IPS DF 6.9 (cell line): ENCODE measurements at regions not wholly inside any gene's neighbourhood (a gene's known extent, or its start where the extent isn't known, plus 50 kb on each side); places are given as distances from the start of the nearest gene placed in this dataset.
"Not testable (repeated sequence)": the region's sequence is repeated elsewhere in the genome, so short reads cannot be mapped to it uniquely, and the experiment has no call there.

ENCODE experiments used
- DNase-seq: peaks from one replicate; pipeline ENCODE4 v3.0.0-alpha.2; 2013; ENCODE audit warnings: low read depth, low spot score
- H3K27ac ChIP-seq: one replicate; pipeline ENCODE4 v1.5.1; 2013; ENCODE audit warnings: low read length, control low read depth
- H3K27me3 ChIP-seq: 2 replicates; pipeline ENCODE4 v1.6.1; 2013; ENCODE audit warnings: mild to moderate bottlenecking, low read length; ENCODE audit not compliant: control insufficient read depth, insufficient read depth
- H3K36me3 ChIP-seq: 2 replicates; pipeline ENCODE4 v1.6.1; 2013; ENCODE audit warnings: low read length; ENCODE audit not compliant: control insufficient read depth, insufficient read depth
- H3K4me1 ChIP-seq: 2 replicates; pipeline ENCODE4 v1.6.1; 2013; ENCODE audit warnings: low read length; ENCODE audit not compliant: control insufficient read depth, insufficient read depth
- H3K4me3 ChIP-seq: 2 replicates; pipeline ENCODE4 v1.5.1; 2013; ENCODE audit warnings: mild to moderate bottlenecking, low read length
- H3K9me3 ChIP-seq: 2 replicates; pipeline ENCODE4 v1.6.1; 2013; ENCODE audit warnings: low read length, inconsistent platforms; ENCODE audit not compliant: control insufficient read depth, insufficient read depth
- WGBS: extraction: QIAGEN DNeasy Blood & Tissue Kit; methylation state at CpG from one replicate; pipeline ENCODE4 v1.1.7; 2013; ENCODE audit warnings: mixed read lengths, missing lambda C conversion rate; ENCODE audit not compliant: insufficient read length, insufficient coverage; 5-methylcytosine and 5-hydroxymethylcytosine counted together

DNA sequence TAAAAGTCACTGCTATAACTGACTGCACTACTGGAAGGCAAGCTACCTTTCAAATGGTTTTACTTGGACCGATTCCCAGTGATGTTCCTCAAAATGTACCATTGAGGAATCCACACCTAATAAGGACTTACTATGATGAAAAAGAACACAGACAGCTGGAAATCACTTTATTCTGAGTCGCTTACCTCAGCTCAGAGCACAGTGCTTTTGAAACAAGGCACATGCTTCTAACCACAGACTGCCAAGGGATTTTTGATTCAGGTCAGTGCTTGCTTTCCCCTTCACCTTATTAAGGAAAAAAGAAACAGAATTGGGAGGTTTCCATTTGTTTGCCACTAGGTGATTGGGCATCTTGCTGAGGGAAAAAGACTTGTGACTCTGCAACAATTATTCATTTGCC, 707.5 kb upstream of the FSHR start:
- H3K36me3 ChIP-seq, result no peaks in the 10 kb centered on the region
- no peaks in the 10 kb centered on the region for H3K27me3 ChIP-seq
- no peak for DNase-seq
- H3K4me1 ChIP-seq, result no peaks in the 10 kb centered on the region
- H3K4me3 ChIP-seq, result no peak overlapping the region
- H3K27ac ChIP-seq, result no peak overlapping the region
- H3K9me3 ChIP-seq, result no peaks in the 10 kb centered on the region
- WGBS, result no CpG with 5 or more reads among the region's 2 CpGs

DNA sequence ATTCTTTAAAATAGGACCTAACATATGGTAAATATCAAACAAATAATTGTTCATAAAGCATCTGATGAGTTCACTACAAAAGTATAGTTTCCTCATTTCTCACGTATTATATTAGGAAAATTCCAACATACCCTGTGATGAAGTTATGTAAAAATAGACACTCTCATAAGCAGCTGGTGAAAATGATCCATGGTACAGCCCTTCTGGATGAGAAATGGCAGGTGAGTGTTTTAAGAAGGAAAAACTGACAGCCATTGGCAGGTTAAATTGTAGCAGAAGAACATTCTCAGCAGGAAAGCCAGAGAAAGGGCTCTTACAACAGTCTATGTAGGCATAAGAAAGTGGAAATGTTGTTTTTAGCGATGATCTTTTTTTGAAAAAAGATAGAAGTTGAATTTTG, 706.5 kb upstream of the FSHR start:
- DNase-seq, result no peak
- no peaks in the 10 kb centered on the region for H3K27me3 ChIP-seq
- 100% methylated on average over 1 of the region's 2 CpGs for WGBS
- H3K27ac ChIP-seq, result no peak overlapping the region
- no peaks in the 10 kb centered on the region for H3K36me3 ChIP-seq
- H3K4me3 ChIP-seq, result no peak overlapping the region
- no peaks in the 10 kb centered on the region for H3K4me1 ChIP-seq
- H3K9me3 ChIP-seq, result no peaks in the 10 kb centered on the region

DNA sequence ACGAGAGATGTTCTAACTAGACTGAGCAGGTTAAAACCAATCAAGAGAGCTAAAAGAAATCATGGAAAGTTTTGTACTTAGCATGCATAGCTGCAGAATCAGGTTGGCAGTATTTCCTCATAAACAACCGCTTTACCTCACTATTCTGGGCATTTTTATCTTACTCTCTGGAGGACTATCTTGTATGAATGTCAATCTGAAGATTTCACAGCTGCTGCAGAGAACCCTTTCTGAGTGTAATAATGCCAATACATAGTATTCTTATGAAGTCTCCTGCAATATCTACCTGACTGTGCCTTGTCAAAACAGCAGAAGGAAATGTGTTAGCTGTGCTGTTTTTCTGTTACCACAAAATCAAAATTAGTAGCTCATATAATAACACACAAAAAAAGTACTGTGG, 705.9 kb upstream of the FSHR start:
- Histone ChIP-seq H3K4me3 (no peak overlapping the region), H3K27me3 (no peaks in the 10 kb centered on the region), H3K4me1 (no peaks in the 10 kb centered on the region), H3K27ac (no peak overlapping the region), H3K36me3 (no peaks in the 10 kb centered on the region), H3K9me3 (no peaks in the 10 kb centered on the region)
- DNase-seq, result no peak
- no CpG with 5 or more reads among the region's 2 CpGs for WGBS

DNA sequence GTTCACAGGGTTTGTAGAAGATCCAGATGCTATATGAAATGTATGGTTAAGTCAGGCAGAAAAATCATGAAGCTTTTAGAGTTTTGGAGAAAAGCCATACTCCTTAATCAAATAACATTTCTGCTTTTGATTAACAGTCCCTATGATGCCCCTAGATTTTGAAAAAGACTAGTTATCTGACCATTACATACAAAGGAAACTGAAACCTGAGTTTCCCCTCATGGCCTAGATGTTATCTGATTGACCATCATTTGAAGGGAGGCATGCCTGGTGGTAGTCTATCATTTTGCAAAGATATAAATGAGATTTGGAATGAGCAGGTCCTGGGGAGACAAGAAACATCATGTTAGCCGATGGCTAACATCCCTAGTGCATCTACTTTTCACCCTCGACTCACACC, 704.3 kb upstream of the FSHR start:
- H3K27ac ChIP-seq, result no peak overlapping the region
- no peaks in the 10 kb centered on the region for H3K9me3 ChIP-seq
- WGBS, result no CpG with 5 or more reads among the region's 2 CpGs
- no peak overlapping the region for H3K4me3 ChIP-seq
- no peaks in the 10 kb centered on the region for H3K27me3 ChIP-seq
- H3K4me1 ChIP-seq, result no peaks in the 10 kb centered on the region
- DNase-seq, result no peak
- H3K36me3 ChIP-seq, result no peaks in the 10 kb centered on the region

DNA sequence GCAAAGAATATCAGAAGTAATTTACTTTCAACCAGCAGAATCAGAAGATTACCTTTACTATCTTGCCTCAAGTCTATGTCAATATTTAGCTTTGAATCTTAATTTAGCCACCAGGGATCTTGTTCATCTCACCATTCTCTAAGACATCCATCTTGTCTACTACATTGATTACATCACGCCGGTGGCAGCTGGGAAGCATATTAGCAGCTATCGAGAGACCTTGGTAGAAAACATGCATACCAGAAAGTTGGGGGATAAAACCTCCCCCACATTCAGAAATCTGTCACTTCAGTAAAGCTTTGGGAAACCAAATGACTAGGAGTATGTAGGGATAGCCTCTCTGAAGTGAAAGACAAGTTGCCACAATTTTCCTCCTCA, 703.8 kb upstream of the FSHR start:
- H3K27me3 ChIP-seq, result no peaks in the 10 kb centered on the region
- no peak overlapping the region for H3K27ac ChIP-seq
- no CpG with 5 or more reads among the region's 3 CpGs for WGBS
- H3K4me1 ChIP-seq, result no peaks in the 10 kb centered on the region
- no peaks in the 10 kb centered on the region for H3K9me3 ChIP-seq
- H3K4me3 ChIP-seq, result no peak overlapping the region
- DNase-seq, result no peak
- H3K36me3 ChIP-seq, result no peaks in the 10 kb centered on the region

DNA sequence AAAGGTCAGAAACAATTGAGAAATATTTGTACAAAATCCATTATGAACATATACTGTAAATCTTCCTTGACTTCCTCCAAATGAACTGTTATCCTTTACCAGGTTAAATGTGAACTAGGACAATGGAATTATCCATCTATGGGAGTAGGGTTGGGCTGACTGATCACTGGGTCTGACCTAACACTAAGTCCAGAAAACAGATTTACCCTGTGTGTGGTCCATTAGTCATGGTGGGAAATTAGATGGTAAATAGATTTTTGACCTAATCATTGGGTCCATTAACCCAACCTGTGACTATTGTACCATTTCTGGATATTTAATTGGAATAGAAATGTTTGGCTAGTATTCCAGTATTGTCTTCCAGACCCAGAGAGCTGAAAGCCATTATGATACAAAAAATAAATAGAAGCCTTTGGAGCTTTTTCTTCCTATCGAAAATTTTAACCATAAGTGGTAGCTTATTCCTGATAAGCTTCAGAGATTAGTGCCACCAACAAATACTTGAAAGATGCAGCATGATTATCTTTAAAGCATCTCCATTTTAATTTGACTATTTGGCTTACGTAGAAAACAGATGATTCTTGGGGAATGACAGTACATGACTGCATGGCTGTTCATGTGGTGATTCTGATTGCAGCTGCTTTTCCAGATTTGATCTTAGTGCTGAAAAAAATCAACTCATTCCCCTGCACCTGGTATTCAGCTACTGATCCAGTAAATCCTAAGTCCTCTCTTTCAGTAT, 703.2 kb upstream of the FSHR start:
- Histone ChIP-seq H3K36me3 (no peaks in the 10 kb centered on the region), H3K4me3 (no peak overlapping the region), H3K27me3 (no peaks in the 10 kb centered on the region), H3K4me1 (no peaks in the 10 kb centered on the region), H3K9me3 (no peaks in the 10 kb centered on the region), H3K27ac (no peak overlapping the region)
- no CpG with 5 or more reads among the region's 2 CpGs for WGBS
- DNase-seq, result no peak

DNA sequence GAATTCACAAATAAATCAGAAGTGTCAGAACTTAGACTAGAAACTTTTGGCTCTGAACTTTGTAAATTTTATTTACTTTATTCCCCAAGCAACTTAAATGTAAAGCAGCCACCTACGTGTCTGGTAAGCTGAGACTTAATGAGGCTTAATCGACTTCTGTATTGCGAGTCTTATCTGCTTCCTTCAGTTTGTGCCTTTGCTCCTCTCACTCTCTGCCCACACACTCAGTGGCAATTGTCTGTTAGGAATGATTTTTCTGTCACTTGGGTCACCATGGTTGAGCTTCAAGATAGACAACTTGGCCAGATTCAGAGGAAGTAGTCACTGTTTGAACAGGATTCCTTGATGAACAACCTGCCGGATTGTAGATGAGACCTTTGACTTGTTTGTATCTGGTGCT, 691.4 kb upstream of the FSHR start:
- Histone ChIP-seq H3K4me3 (no peak overlapping the region), H3K4me1 (no peaks in the 10 kb centered on the region), H3K36me3 (no peaks in the 10 kb centered on the region), H3K27ac (no peak overlapping the region), H3K9me3 (no peaks in the 10 kb centered on the region), H3K27me3 (no peaks in the 10 kb centered on the region)
- no peak for DNase-seq
- WGBS, result no CpG with 5 or more reads among the region's 4 CpGs

DNA sequence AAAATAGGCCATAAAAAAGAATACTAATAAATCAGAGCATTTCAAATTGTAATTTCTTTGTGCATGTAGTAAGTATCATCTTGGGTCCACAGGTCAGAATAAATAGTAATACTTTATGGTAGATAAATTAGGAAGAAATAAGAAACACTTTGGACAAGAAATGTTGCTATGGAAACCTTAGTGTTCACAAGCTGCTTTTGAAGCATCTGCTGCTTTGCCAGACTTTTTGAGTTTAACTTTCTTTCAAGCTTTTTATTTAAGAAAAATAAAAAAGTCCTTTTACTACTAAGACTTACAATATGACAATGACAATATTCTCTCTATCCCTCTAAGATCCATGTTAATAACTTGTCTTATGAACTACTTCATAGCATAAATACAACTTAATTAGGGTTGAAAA, 690.7 kb upstream of the FSHR start:
- H3K27ac ChIP-seq, result no peak overlapping the region
- H3K9me3 ChIP-seq, result no peaks in the 10 kb centered on the region
- H3K4me3 ChIP-seq, result no peak overlapping the region
- no peaks in the 10 kb centered on the region for H3K4me1 ChIP-seq
- no peaks in the 10 kb centered on the region for H3K27me3 ChIP-seq
- DNase-seq, result no peak
- no peaks in the 10 kb centered on the region for H3K36me3 ChIP-seq

DNA sequence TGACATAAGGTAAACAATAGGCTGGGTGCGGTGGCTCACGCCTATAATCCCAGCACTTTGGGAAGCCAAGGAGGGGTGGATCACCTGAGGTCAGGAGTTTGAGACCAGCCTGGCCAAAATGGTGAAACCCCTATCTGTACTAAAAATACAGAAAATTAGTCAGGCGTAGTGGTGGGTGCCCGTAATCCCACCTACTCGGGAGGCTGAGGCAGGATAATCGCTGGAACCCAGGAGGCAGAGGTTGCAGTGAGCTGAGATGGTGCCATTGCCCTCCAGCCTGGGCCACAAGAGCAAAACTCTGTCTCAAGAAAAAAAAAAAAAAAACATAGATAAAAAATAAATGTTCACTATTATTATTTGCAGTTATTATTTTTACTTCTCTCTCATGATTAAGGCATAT, 689.8 kb upstream of the FSHR start:
- H3K27me3 ChIP-seq, H3K27ac ChIP-seq, H3K4me1 ChIP-seq, DNase-seq, H3K4me3 ChIP-seq, H3K9me3 ChIP-seq, H3K36me3 ChIP-seq: not testable (repeated sequence)
- WGBS, result no CpG with 5 or more reads among the region's 6 CpGs

DNA sequence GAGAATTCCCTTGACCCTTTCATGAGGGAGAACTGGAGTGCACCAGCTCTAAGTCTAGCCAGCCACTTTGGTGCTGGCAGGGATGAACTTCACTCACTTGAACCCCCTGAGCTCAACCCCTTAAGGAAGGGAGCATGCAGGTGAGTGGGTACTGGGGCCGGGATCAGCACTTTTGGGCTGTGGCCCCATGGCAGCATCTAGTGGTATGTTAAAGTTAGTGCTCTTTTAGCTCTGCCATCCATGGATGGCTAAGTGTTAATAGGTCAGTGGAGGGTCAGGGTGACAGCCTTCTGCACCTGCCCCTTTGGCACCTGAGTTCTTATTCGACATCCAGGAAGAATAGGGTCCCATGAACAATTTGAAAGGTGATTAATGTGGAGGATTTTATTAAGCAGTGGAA, 689.0 kb upstream of the FSHR start:
- no peak for DNase-seq
- no peaks in the 10 kb centered on the region for H3K36me3 ChIP-seq
- no peaks in the 10 kb centered on the region for H3K4me1 ChIP-seq
- no peak overlapping the region for H3K27ac ChIP-seq
- no CpG with 5 or more reads among the region's 2 CpGs for WGBS
- H3K9me3 ChIP-seq, result no peaks in the 10 kb centered on the region
- no peaks in the 10 kb centered on the region for H3K27me3 ChIP-seq
- H3K4me3 ChIP-seq, result no peak overlapping the region

DNA sequence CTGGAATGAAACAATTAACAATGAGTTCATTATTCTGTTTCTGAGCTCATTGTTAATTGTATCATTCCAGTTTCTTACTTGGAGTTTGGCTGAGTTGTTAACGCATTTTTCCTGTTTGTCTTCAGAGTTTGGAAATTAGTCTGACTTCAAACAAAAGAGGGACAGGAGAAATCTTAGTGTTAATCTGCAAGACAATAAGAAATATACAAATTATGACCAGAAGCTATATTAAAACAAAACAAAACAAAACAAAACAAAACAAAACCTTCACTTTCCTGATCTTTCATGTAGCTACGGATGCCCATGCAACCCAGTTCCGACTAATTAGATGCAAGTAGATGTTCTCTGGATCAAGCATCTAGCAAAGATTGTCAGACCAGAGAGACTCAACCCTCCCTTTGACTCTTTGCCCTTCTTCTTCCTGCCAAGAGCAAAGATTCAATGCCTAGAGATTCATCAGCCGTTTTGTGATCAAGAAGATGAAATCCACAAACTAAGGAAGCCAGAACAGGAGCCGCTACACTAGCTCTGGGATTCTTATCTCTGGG, 686.2 kb upstream of the FSHR start:
- Histone ChIP-seq H3K4me3 (no peak overlapping the region), H3K27ac (no peak overlapping the region), H3K36me3 (no peaks in the 10 kb centered on the region), H3K4me1 (no peaks in the 10 kb centered on the region), H3K9me3 (no peaks in the 10 kb centered on the region), H3K27me3 (no peaks in the 10 kb centered on the region)
- no CpG with 5 or more reads among the region's 5 CpGs for WGBS
- DNase-seq, result no peak
